Liver (tissue), 8 donors: ENCODE measurements at regions not wholly inside any gene's neighbourhood (a gene's known extent, or its start where the extent isn't known, plus 50 kb on each side); places are given as distances from the start of the nearest gene placed in this dataset.

Experiments
- DNase-seq: peaks from one replicate; pipeline ENCODE4 v3.0.0-alpha.2; 2017; ENCODE audit warnings: low spot score
- H3K27ac ChIP-seq, 2 donors: one replicate each; pipeline ENCODE4 v1.7.0; 2013; ENCODE audit warnings: inconsistent platforms in 2 of 2, low read length in 2 of 2, control low read depth in 1 of 2, low read depth in 1 of 2, mild to moderate bottlenecking in 1 of 2
- H3K27me3 ChIP-seq, 4 donors: one replicate each; pipeline versions ENCODE4 v1.6.1 to v1.7.0; 2013; ENCODE audit warnings: low read length in 3 of 4, inconsistent platforms in 1 of 4, mild to moderate bottlenecking in 1 of 4, moderate library complexity in 1 of 4; ENCODE audit not compliant: control insufficient read depth in 4 of 4, insufficient read depth in 4 of 4
- H3K36me3 ChIP-seq, 4 donors: one replicate each; pipeline versions ENCODE4 v1.6.1 to v1.7.0; 2013; ENCODE audit warnings: low read length in 3 of 4, mild to moderate bottlenecking in 3 of 4, low read depth in 1 of 4, moderate library complexity in 1 of 4; ENCODE audit not compliant: control insufficient read depth in 4 of 4, insufficient read depth in 3 of 4
- H3K4me1 ChIP-seq, 4 donors: one replicate each; pipeline versions ENCODE4 v1.6.1 to v1.7.0; 2013; ENCODE audit warnings: low read length in 3 of 4, mild to moderate bottlenecking in 3 of 4, moderate library complexity in 1 of 4; ENCODE audit not compliant: control insufficient read depth in 4 of 4, insufficient read depth in 4 of 4
- H3K4me3 ChIP-seq, 3 donors: one replicate each; pipeline versions ENCODE4 v1.6.1 to v1.7.0; 2013; ENCODE audit warnings: low read length in 3 of 3, control low read depth in 1 of 3, low read depth in 1 of 3, mild to moderate bottlenecking in 1 of 3
- H3K9ac ChIP-seq, 2 donors: one replicate each; pipeline ENCODE4 v1.7.0; 2013; ENCODE audit warnings: low read length in 2 of 2, mild to moderate bottlenecking in 2 of 2, moderate library complexity in 2 of 2, control low read depth in 1 of 2, low read depth in 1 of 2
- H3K9me3 ChIP-seq, 4 donors: one replicate each; pipeline versions ENCODE4 v1.6.1 to v1.7.0; 2013; ENCODE audit warnings: low read length in 3 of 4; ENCODE audit not compliant: control insufficient read depth in 4 of 4
- ATF3 ChIP-seq: IDR thresholded peaks from 2 replicates; pipeline ENCODE4 v1.6.1; 2016; ENCODE audit warnings: antibody characterized with exemption
- CTCF ChIP-seq: fragments of 150-350 bp; IDR thresholded peaks from 2 replicates; pipeline ENCODE4 v1.5.1; 2017; ENCODE audit warnings: improper control_type of control experiment, low read depth, low read length; ENCODE audit not compliant: missing input control
- FOXA1 ChIP-seq: IDR thresholded peaks from 2 replicates; pipeline ENCODE4 v1.6.1; 2016; ENCODE audit warnings: antibody characterized with exemption
- FOXA2 ChIP-seq: IDR thresholded peaks from 2 replicates; pipeline ENCODE4 v1.6.1; 2016; ENCODE audit warnings: antibody characterized with exemption
- GABPA ChIP-seq, 2 donors: IDR thresholded peaks in 1 of 2; conservative IDR thresholded peaks in 1 of 2; 2 replicates each; pipeline ENCODE4 v1.6.1; 2016; ENCODE audit warnings: antibody characterized with exemption in 2 of 2, mild to moderate bottlenecking in 1 of 2, moderate library complexity in 1 of 2
- HNF4A ChIP-seq, 2 donors: conservative IDR thresholded peaks; 2 replicates each; pipeline ENCODE4 v1.6.1; 2016; ENCODE audit warnings: antibody characterized with exemption in 2 of 2, mild to moderate bottlenecking in 2 of 2
- HNF4G ChIP-seq: IDR thresholded peaks from 2 replicates; pipeline ENCODE4 v1.6.1; 2016; ENCODE audit warnings: antibody characterized with exemption
- MAX ChIP-seq: IDR thresholded peaks from 2 replicates; pipeline ENCODE4 v1.6.1; 2016; ENCODE audit warnings: antibody characterized with exemption
- NR2F2 ChIP-seq: IDR thresholded peaks from 2 replicates; pipeline ENCODE4 v1.6.1; 2016; ENCODE audit warnings: antibody characterized with exemption
- RAD21 ChIP-seq, 2 donors: IDR thresholded peaks; 2 replicates each; pipeline ENCODE4 v1.6.1; 2016; ENCODE audit warnings: antibody characterized with exemption in 2 of 2, mild to moderate bottlenecking in 2 of 2
- REST ChIP-seq: IDR thresholded peaks from 2 replicates; pipeline ENCODE4 v1.6.1; 2016; ENCODE audit warnings: antibody characterized with exemption, mild to moderate bottlenecking
- RXRA ChIP-seq, 2 donors: IDR thresholded peaks; 2 replicates each; pipeline ENCODE4 v1.6.1; 2017 to 2018; ENCODE audit warnings: antibody characterized with exemption in 2 of 2, mild to moderate bottlenecking in 1 of 2
- SP1 ChIP-seq: IDR thresholded peaks from 2 replicates; pipeline ENCODE4 v1.6.1; 2018; ENCODE audit warnings: antibody characterized with exemption, mild to moderate bottlenecking
- TAF1 ChIP-seq: conservative IDR thresholded peaks from 2 replicates; pipeline ENCODE4 v1.6.1; 2016; ENCODE audit warnings: antibody characterized with exemption, mild to moderate bottlenecking
- YY1 ChIP-seq: IDR thresholded peaks from 2 replicates; pipeline ENCODE4 v1.6.1; 2016; ENCODE audit warnings: antibody characterized with exemption, mild to moderate bottlenecking
- ZBTB33 ChIP-seq: IDR thresholded peaks from 2 replicates; pipeline ENCODE4 v1.6.1; 2016; ENCODE audit warnings: antibody characterized with exemption
- WGBS: extraction: QIAGEN DNeasy Blood & Tissue Kit; methylation state at CpG from one replicate; pipeline ENCODE4 v1.1.7; 2013; 5-methylcytosine and 5-hydroxymethylcytosine counted together
- donor health status: healthy.
- donor health status: healthy.
- donor health status: healthy.
- donor health status: healthy.
- donor health status: healthy.

GRCh38 chr16:35147556-35148504, 1688.4 kb downstream of the TP53TG3F start:
- no peak overlapping the region for H3K27ac ChIP-seq
- H3K4me1 ChIP-seq: no peaks in the 10 kb centered on the region
- no peak for DNase-seq
- 51% methylated on average over 10 of the region's 10 CpGs for WGBS
- no peak overlapping the region for H3K4me3 ChIP-seq
- H3K27me3 ChIP-seq: no peaks in the 10 kb centered on the region
- no peak overlapping the region for H3K9ac ChIP-seq
- TF ChIP-seq GABPA (IDR thresholded peaks at IDR 0.05 in 1 of 2, conservative IDR thresholded peaks at IDR 0.05 in 1 of 2) (no peak), ATF3 (no peak), RXRA (IDR thresholded peaks at IDR 0.05) (no peak), MAX (no peak), ZBTB33 (no peak), RAD21 (IDR thresholded peaks at IDR 0.05) (no peak), TAF1 (no peak), HNF4A (conservative IDR thresholded peaks at IDR 0.05) (no peak), HNF4G (no peak), CTCF (no peak), NR2F2 (no peak), YY1 (no peak), SP1 (no peak), FOXA2 (no peak), FOXA1 (no peak), REST (no peak)
- no peaks in the 10 kb centered on the region for H3K36me3 ChIP-seq
- peaks cover 0 to 9% (median 4%) of the 10 kb centered on the region in 4 donors for H3K9me3 ChIP-seq
